ENCODE measurements at regions not wholly inside any gene's neighbourhood (a gene's known extent, or its start where the extent isn't known, plus 50 kb on each side); places are given as distances from the start of the nearest gene placed in this dataset.

- no peak for TF ChIP-seq CTCF (IDR thresholded peaks at IDR 0.05; ENCODE audit: insufficient read depth, low read length)
- TF ChIP-seq POLR2AphosphoS5 (IDR thresholded peaks at IDR 0.05; ENCODE audit: low read depth) = no peak
These were observed 250.0 kb upstream of the DCC start for GRCh38 chr18:52090005-52090404.

All from HL-60 (cell line).